Thoracic aorta (tissue), 2 donors: ENCODE measurements at regions not wholly inside any gene's neighbourhood (a gene's known extent, or its start where the extent isn't known, plus 50 kb on each side); places are given as distances from the start of the nearest gene placed in this dataset.

ENCODE experiments used
- ATAC-seq: fragments of 150-250 bp; one replicate; pipeline ENCODE4 v1.8.0; 2017; ENCODE audit warnings: low read depth; ENCODE audit not compliant: insufficient number of reproducible peaks, low FRiP score
- DNase-seq: peaks from one replicate; pipeline ENCODE4 v3.0.0-alpha.2; 2020; ENCODE audit warnings: low spot score
- H3K27ac ChIP-seq, 2 donors: fragments of 200-600 bp; sonication (generic); 1 replicate in 1 of 2; 2 replicates in 1 of 2; pipeline ENCODE4 v1.5.1; 2016; ENCODE audit warnings: mild to moderate bottlenecking in 2 of 2, moderate library complexity in 2 of 2
- H3K27me3 ChIP-seq: fragments of 200-600 bp; sonication (generic); replicated peaks from 2 replicates; pipeline ENCODE4 v1.6.0; 2016; ENCODE audit warnings: mild to moderate bottlenecking; ENCODE audit not compliant: insufficient read depth
- H3K36me3 ChIP-seq: fragments of 200-600 bp; sonication (generic); one replicate; pipeline ENCODE4 v1.5.1; 2016
- H3K4me1 ChIP-seq, 2 donors: fragments of 200-600 bp; sonication (generic); 1 replicate in 1 of 2; 2 replicates in 1 of 2; pipeline versions ENCODE4 v1.5.1 to v1.6.0; 2016; ENCODE audit warnings: low read depth in 2 of 2, mild to moderate bottlenecking in 1 of 2; ENCODE audit not compliant: control insufficient read depth in 1 of 2
- H3K4me3 ChIP-seq: fragments of 200-600 bp; sonication (generic); 2 replicates; pipeline ENCODE4 v1.5.1; 2016; ENCODE audit warnings: mild to moderate bottlenecking
- H3K9me3 ChIP-seq: fragments of 200-600 bp; sonication (generic); 2 replicates; pipeline ENCODE4 v1.5.1; 2016
- CTCF ChIP-seq: fragments of 200-600 bp; sonication (generic); IDR thresholded peaks from one replicate; pipeline ENCODE4 v1.5.1; 2019; ENCODE audit warnings: antibody characterized with exemption

- H3K9me3 ChIP-seq: no peaks in the 10 kb centered on the region
- no peak for DNase-seq
- H3K27me3 ChIP-seq: no peaks in the 10 kb centered on the region
- H3K36me3 ChIP-seq: no peaks in the 10 kb centered on the region
- no peak overlapping the region for H3K27ac ChIP-seq
- no peak for ATAC-seq
- no peak for TF ChIP-seq CTCF
- no peak overlapping the region for H3K4me3 ChIP-seq
- no peaks in the 10 kb centered on the region for H3K4me1 ChIP-seq
These were observed 552.1 kb downstream of the CDH26 start for GRCh38 chr20:60510356-60510755.

GRCh38 chr20:60512443-60512842 is 554.2 kb downstream of the CDH26 start:
- no peaks in the 10 kb centered on the region for H3K9me3 ChIP-seq
- DNase-seq (no peak), ATAC-seq (no peak)
- H3K4me3 ChIP-seq: no peak overlapping the region
- no peaks in the 10 kb centered on the region for H3K4me1 ChIP-seq
- H3K27ac ChIP-seq: no peak overlapping the region
- H3K36me3 ChIP-seq: no peaks in the 10 kb centered on the region
- no peaks in the 10 kb centered on the region for H3K27me3 ChIP-seq
- TF ChIP-seq CTCF: no peak

GRCh38 chr20:60513141-60513540 is 554.9 kb downstream of the CDH26 start:
- H3K27me3 ChIP-seq: no peaks in the 10 kb centered on the region
- H3K36me3 ChIP-seq: no peaks in the 10 kb centered on the region
- DNase-seq (no peak), ATAC-seq (no peak)
- no peak overlapping the region for H3K27ac ChIP-seq
- no peak for TF ChIP-seq CTCF
- H3K9me3 ChIP-seq: no peaks in the 10 kb centered on the region
- no peak overlapping the region for H3K4me3 ChIP-seq
- no peaks in the 10 kb centered on the region for H3K4me1 ChIP-seq

GRCh38 chr20:60516442-60516841 is 558.2 kb downstream of the CDH26 start:
- ATAC-seq (no peak), DNase-seq (no peak)
- no peak overlapping the region for H3K4me3 ChIP-seq
- H3K36me3 ChIP-seq: no peaks in the 10 kb centered on the region
- H3K27me3 ChIP-seq: no peaks in the 10 kb centered on the region
- no peaks in the 10 kb centered on the region for H3K4me1 ChIP-seq
- no peaks in the 10 kb centered on the region for H3K9me3 ChIP-seq
- no peak for TF ChIP-seq CTCF
- H3K27ac ChIP-seq: no peak overlapping the region

- Histone ChIP-seq H3K36me3 (no peaks in the 10 kb centered on the region), H3K9me3 (no peaks in the 10 kb centered on the region), H3K4me3 (no peak overlapping the region), H3K27ac (no peak overlapping the region), H3K27me3 (no peaks in the 10 kb centered on the region), H3K4me1 (no peaks in the 10 kb centered on the region)
- DNase-seq (no peak), ATAC-seq (no peak)
- TF ChIP-seq CTCF: no peak
These were observed 559.8 kb downstream of the CDH26 start for GRCh38 chr20:60518022-60518421.
